Loucy (cell line): ENCODE measurements at regions not wholly inside any gene's neighbourhood (a gene's known extent, or its start where the extent isn't known, plus 50 kb on each side); places are given as distances from the start of the nearest gene placed in this dataset.

Experiments used
- H2AFZ ChIP-seq: fragments of 200-600 bp; sonication (generic); 2 replicates; pipeline ENCODE4 v1.6.0; 2016; ENCODE audit warnings: antibody characterized with exemption, mild to moderate bottlenecking, low read length, moderate library complexity
- H3F3A ChIP-seq: fragments of 200-600 bp; 2 replicates; pipeline ENCODE4 v1.6.0; 2016; ENCODE audit warnings: antibody characterized with exemption, low read depth, mild to moderate bottlenecking
- H3K27me3 ChIP-seq: fragments of 200-600 bp; sonication (generic); 2 replicates; pipeline ENCODE4 v1.6.1; 2014; ENCODE audit warnings: low read length, mild to moderate bottlenecking; ENCODE audit not compliant: insufficient read depth, poor library complexity, severe bottlenecking
- H3K36me3 ChIP-seq: fragments of 200-600 bp; sonication (generic); 2 replicates; pipeline ENCODE4 v1.6.1; 2016; ENCODE audit warnings: low read length; ENCODE audit not compliant: insufficient read depth
- H3K4me1 ChIP-seq: fragments of 200-600 bp; sonication (generic); 2 replicates; pipeline ENCODE4 v1.5.1; 2014; ENCODE audit warnings: low read length, mild to moderate bottlenecking; ENCODE audit not compliant: insufficient read depth, poor library complexity, severe bottlenecking
- H3K4me2 ChIP-seq: fragments of 200-600 bp; sonication (generic); 2 replicates; pipeline ENCODE4 v1.6.0; 2014; ENCODE audit warnings: antibody characterized with exemption, low read length, low read depth, mild to moderate bottlenecking; ENCODE audit not compliant: poor library complexity, severe bottlenecking
- H3K4me3 ChIP-seq: fragments of 200-600 bp; sonication (generic); 2 replicates; pipeline ENCODE4 v1.5.1; 2014; ENCODE audit warnings: low read length, mild to moderate bottlenecking, mixed read lengths; ENCODE audit not compliant: poor library complexity, severe bottlenecking
- H3K79me2 ChIP-seq: fragments of 200-600 bp; sonication (generic); 2 replicates; pipeline ENCODE4 v1.6.1; 2014; ENCODE audit warnings: low read length; ENCODE audit not compliant: insufficient read depth
- H3K9ac ChIP-seq: fragments of 200-600 bp; sonication (generic); 2 replicates; pipeline ENCODE4 v1.6.0; 2014; ENCODE audit warnings: mild to moderate bottlenecking, low read depth, low read length, moderate library complexity; ENCODE audit not compliant: poor library complexity, severe bottlenecking
- H3K9me2 ChIP-seq: fragments of 200-600 bp; sonication (generic); replicated peaks from 2 replicates; pipeline ENCODE4 v1.6.1; 2016; ENCODE audit warnings: low read depth, low read length, mixed read lengths
- H3K9me3 ChIP-seq: fragments of 200-600 bp; sonication (generic); 2 replicates; pipeline ENCODE4 v1.6.1; 2014; ENCODE audit warnings: mild to moderate bottlenecking, antibody characterized with exemption, low read length, low read depth; ENCODE audit not compliant: insufficient read depth
- H4K20me1 ChIP-seq: fragments of 200-600 bp; sonication (generic); 2 replicates; pipeline ENCODE4 v1.6.0; 2014; ENCODE audit warnings: antibody characterized with exemption, low read length, mild to moderate bottlenecking; ENCODE audit not compliant: insufficient read depth, poor library complexity, severe bottlenecking
- EZH2phosphoT487 ChIP-seq: fragments of 200-600 bp; IDR thresholded peaks from 2 replicates; pipeline ENCODE4 v1.6.1; 2018; ENCODE audit warnings: antibody characterized with exemption, mild to moderate bottlenecking, moderate library complexity, borderline replicate concordance
- TF ChIP-seq, protein P1 (sequence below): fragments of 200-600 bp; sonication (generic); conservative IDR thresholded peaks from 2 replicates; pipeline ENCODE4 v1.5.1; 2014; ENCODE audit warnings: mild to moderate bottlenecking, antibody characterized with exemption, low read length

DNA sequence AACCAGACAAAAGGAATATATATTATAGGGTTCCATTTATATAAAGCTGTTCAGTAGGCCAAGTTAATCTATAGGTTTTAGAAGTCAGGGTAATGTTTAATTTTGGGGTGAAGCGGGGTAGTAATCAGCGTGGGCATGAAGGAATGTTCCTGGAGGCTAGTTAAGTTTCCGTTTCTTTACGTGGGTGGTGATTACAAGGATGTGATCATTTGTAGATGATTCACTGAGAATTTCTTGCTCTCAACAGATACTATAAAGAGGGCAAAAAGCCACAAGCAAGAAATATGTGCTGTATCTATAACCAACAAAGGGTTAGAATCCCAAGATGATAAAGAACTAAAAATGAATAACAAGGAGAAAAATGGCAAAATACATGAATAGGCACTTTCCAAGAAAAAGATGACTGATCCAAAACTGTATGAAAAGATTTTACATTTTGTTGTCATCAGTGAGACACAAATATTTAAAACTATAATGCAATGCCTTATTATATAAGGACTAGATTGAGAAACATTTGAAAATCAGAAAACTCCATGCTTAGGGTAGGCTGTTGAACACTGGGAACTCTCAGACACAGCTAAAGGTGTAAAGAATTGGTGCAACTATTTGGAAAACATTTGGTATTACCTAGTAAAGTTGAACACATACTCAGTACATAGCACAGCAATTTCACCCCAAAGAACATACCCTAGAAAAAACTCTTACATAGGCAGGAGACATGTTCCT lies 224.3 kb upstream of the S1PR3 start:
- no peak for TF ChIP-seq EZH2phosphoT487
- TF ChIP-seq, protein P1, sequence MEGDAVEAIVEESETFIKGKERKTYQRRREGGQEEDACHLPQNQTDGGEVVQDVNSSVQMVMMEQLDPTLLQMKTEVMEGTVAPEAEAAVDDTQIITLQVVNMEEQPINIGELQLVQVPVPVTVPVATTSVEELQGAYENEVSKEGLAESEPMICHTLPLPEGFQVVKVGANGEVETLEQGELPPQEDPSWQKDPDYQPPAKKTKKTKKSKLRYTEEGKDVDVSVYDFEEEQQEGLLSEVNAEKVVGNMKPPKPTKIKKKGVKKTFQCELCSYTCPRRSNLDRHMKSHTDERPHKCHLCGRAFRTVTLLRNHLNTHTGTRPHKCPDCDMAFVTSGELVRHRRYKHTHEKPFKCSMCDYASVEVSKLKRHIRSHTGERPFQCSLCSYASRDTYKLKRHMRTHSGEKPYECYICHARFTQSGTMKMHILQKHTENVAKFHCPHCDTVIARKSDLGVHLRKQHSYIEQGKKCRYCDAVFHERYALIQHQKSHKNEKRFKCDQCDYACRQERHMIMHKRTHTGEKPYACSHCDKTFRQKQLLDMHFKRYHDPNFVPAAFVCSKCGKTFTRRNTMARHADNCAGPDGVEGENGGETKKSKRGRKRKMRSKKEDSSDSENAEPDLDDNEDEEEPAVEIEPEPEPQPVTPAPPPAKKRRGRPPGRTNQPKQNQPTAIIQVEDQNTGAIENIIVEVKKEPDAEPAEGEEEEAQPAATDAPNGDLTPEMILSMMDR: no peak
- Histone ChIP-seq H3K4me2 (no peak overlapping the region), H3K27me3 (no peaks in the 10 kb centered on the region), H3K79me2 (no peaks in the 10 kb centered on the region), H3K4me1 (peaks cover 15% of the 10 kb centered on the region), H3K9me3 (no peaks in the 10 kb centered on the region), H3F3A (no peaks in the 10 kb centered on the region), H4K20me1 (no peaks in the 10 kb centered on the region), H3K9ac (no peak overlapping the region), H3K4me3 (no peak overlapping the region), H2AFZ (no peak overlapping the region), H3K36me3 (no peaks in the 10 kb centered on the region), H3K9me2 (no peaks in the 10 kb centered on the region)

DNA sequence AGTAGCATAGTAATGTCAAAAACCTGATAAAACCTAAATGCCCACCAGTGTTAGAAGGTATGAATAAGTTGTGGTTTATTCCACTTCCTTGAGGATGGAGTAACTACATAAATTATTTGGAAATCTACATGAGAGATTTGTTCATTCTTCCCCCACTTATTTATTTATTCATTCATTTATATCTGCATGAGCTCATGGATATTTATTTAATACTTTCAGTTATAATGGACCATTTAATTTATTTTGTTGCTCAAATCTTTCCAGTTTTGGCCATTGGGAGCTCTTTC lies 223.8 kb upstream of the S1PR3 start:
- Histone ChIP-seq H3K4me2 (no peak overlapping the region), H2AFZ (no peak overlapping the region)

DNA sequence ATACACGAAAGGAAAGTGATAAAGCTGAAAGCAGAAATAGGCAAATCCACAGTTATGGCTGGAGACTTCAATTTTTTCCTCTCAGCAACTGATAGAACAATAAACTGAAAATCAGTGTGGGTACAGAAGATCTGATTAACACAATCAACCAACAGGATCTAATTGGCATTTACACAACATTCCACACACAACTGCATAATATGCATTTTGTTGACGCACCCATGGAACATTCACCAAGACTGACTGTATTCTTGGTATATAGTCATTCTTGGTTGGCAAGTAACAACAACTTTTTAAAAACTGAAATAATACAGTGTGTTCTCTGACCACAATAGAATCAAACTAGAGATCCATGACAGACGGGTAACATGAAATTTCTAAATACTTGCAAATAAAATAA lies 218.7 kb upstream of the S1PR3 start:
- Histone ChIP-seq H3K79me2 (no peaks in the 10 kb centered on the region), H4K20me1 (no peaks in the 10 kb centered on the region), H3K9ac (no peak overlapping the region), H2AFZ (0 out of 2 replicates have a peak overlapping the region, but pooled peaks have one; percentile 24), H3K4me2 (no peak overlapping the region), H3K9me2 (no peaks in the 10 kb centered on the region), H3F3A (peaks cover 8% of the 10 kb centered on the region), H3K36me3 (no peaks in the 10 kb centered on the region), H3K9me3 (no peaks in the 10 kb centered on the region), H3K4me3 (no peak overlapping the region), H3K4me1 (peaks cover 56% of the 10 kb centered on the region), H3K27me3 (no peaks in the 10 kb centered on the region)
- TF ChIP-seq EZH2phosphoT487: no peak
- TF ChIP-seq, protein P1: no peak

More for the DNA sequence above, 223.8 kb upstream of the S1PR3 start:
- Histone ChIP-seq H3K36me3 (no peaks in the 10 kb centered on the region), H3K9ac (no peak overlapping the region), H3F3A (no peaks in the 10 kb centered on the region), H3K9me3 (no peaks in the 10 kb centered on the region), H3K9me2 (no peaks in the 10 kb centered on the region), H4K20me1 (no peaks in the 10 kb centered on the region), H3K4me3 (no peak overlapping the region), H3K27me3 (no peaks in the 10 kb centered on the region), H3K4me1 (peaks cover 20% of the 10 kb centered on the region), H3K79me2 (no peaks in the 10 kb centered on the region)
- TF ChIP-seq, protein P1: no peak
- TF ChIP-seq EZH2phosphoT487: no peak
